Esophagus muscularis mucosa (tissue), 4 donors: ENCODE measurements at regions not wholly inside any gene's neighbourhood (a gene's known extent, or its start where the extent isn't known, plus 50 kb on each side); places are given as distances from the start of the nearest gene placed in this dataset.

Experiments used
- DNase-seq: peaks from one replicate; pipeline ENCODE4 v3.0.0-alpha.2; 2017; ENCODE audit errors: extremely low spot score
- H3K27ac ChIP-seq, 4 donors: fragments of 200-600 bp; sonication (generic); replicated peaks in 1 of 4; 1 replicate in 3 of 4; 2 replicates in 1 of 4; pipeline ENCODE4 v1.5.1; 2016 to 2019; ENCODE audit warnings: mild to moderate bottlenecking in 1 of 4
- H3K27me3 ChIP-seq, 4 donors: fragments of 200-600 bp; sonication (generic); one replicate each; pipeline versions ENCODE4 v1.5.1 to v1.6.0; 2016 to 2019
- H3K36me3 ChIP-seq, 4 donors: fragments of 200-600 bp; sonication (generic); one replicate each; pipeline ENCODE4 v1.5.1; 2016 to 2019
- H3K4me1 ChIP-seq, 4 donors: fragments of 200-600 bp; sonication (generic); one replicate each; pipeline ENCODE4 v1.5.1; 2016 to 2019
- H3K4me3 ChIP-seq, 4 donors: fragments of 200-600 bp; sonication (generic); 1 replicate in 2 of 4; 2 replicates in 2 of 4; pipeline ENCODE4 v1.5.1; 2016 to 2019; ENCODE audit warnings: mild to moderate bottlenecking in 4 of 4, moderate library complexity in 1 of 4
- H3K9me3 ChIP-seq, 4 donors: fragments of 200-600 bp; sonication (generic); 1 replicate in 3 of 4; 2 replicates in 1 of 4; pipeline ENCODE4 v1.5.1; 2016 to 2019
- CTCF ChIP-seq, 3 experiments: fragments of 200-600 bp in 2 of 3; fragments of 450-650 bp in 1 of 3; sonication (generic) in 2 of 3; IDR thresholded peaks; one replicate each; pipeline ENCODE4 v1.5.1; 2017 to 2019; ENCODE audit warnings: antibody characterized with exemption in 3 of 3, mild to moderate bottlenecking in 2 of 3, moderate library complexity in 1 of 3
- EP300 ChIP-seq: sonication (generic); formaldehyde crosslinking; IDR thresholded peaks from one replicate; pipeline ENCODE4 v1.6.1; 2017; ENCODE audit warnings: antibody characterized with exemption
- POLR2A ChIP-seq: fragments of 450-650 bp; IDR thresholded peaks from one replicate; pipeline ENCODE4 v1.6.1; 2017; ENCODE audit warnings: antibody characterized with exemption, moderate library complexity, mild to moderate bottlenecking, low read depth
- POLR2AphosphoS5 ChIP-seq, 2 donors: sonication (generic); formaldehyde crosslinking; IDR thresholded peaks; one replicate each; pipeline ENCODE4 v1.6.1; 2017; ENCODE audit warnings: antibody characterized with exemption in 2 of 2
- WGBS: methylation state at CpG from one replicate; pipeline ENCODE4 v1.1.5; 2018; 5-methylcytosine and 5-hydroxymethylcytosine counted together
- intact Hi-C: fragments of 100-400 bp; cut with DNase I; formaldehyde crosslinking; loops from one replicate; pipeline ENCODE4 v1.15.1; 2023

GRCh38 chr13:29939158-29939557, 88.7 kb upstream of the UBL3 start:
- Histone ChIP-seq H3K27ac (no peak overlapping the region), H3K27me3 (no peaks in the 10 kb centered on the region), H3K36me3 (no peaks in the 10 kb centered on the region), H3K9me3 (no peaks in the 10 kb centered on the region), H3K4me3 (no peak overlapping the region), H3K4me1 (no peaks in the 10 kb centered on the region)
- TF ChIP-seq POLR2AphosphoS5 (IDR thresholded peaks at IDR 0.05) (no peak), EP300 (no peak), CTCF (IDR thresholded peaks at IDR 0.05) (no peak), POLR2A (no peak)
- WGBS = 75% methylated on average over 5 of the region's 5 CpGs
- no peak for DNase-seq
- intact Hi-C loops = no loop called here

GRCh38 chr13:29937841-29938240, 87.4 kb upstream of the UBL3 start:
- Histone ChIP-seq H3K36me3 (no peaks in the 10 kb centered on the region), H3K4me3 (no peak overlapping the region), H3K27ac (no peak overlapping the region), H3K4me1 (no peaks in the 10 kb centered on the region), H3K27me3 (no peaks in the 10 kb centered on the region), H3K9me3 (no peaks in the 10 kb centered on the region)
- WGBS = 93% methylated on average over 4 of the region's 4 CpGs
- TF ChIP-seq POLR2A = no peak
- no peak for TF ChIP-seq CTCF (IDR thresholded peaks at IDR 0.05)
- TF ChIP-seq EP300 = no peak
- no peak for TF ChIP-seq POLR2AphosphoS5 (IDR thresholded peaks at IDR 0.05)
- intact Hi-C loops = no loop called here
- DNase-seq = no peak

GRCh38 chr13:29937379-29937778, 87.0 kb upstream of the UBL3 start:
- no peaks in the 10 kb centered on the region for H3K27me3 ChIP-seq
- no peak overlapping the region for H3K27ac ChIP-seq
- intact Hi-C loops = no loop called here
- no peaks in the 10 kb centered on the region for H3K4me1 ChIP-seq
- H3K4me3 ChIP-seq = no peak overlapping the region
- no peaks in the 10 kb centered on the region for H3K36me3 ChIP-seq
- DNase-seq = no peak
- no peak for TF ChIP-seq POLR2AphosphoS5 (IDR thresholded peaks at IDR 0.05)
- no peak for TF ChIP-seq EP300
- no peak for TF ChIP-seq POLR2A
- TF ChIP-seq CTCF (IDR thresholded peaks at IDR 0.05) = no peak
- H3K9me3 ChIP-seq = peaks cover 0 to under 1% (median 0%) of the 10 kb centered on the region in 4 donors
- WGBS = 86% methylated on average over 12 of the region's 12 CpGs

- TF ChIP-seq CTCF (IDR thresholded peaks at IDR 0.05) (no peak), POLR2AphosphoS5 (IDR thresholded peaks at IDR 0.05) (no peak), EP300 (no peak), POLR2A (no peak)
- no peak for DNase-seq
- H3K4me3 ChIP-seq = no peak overlapping the region
- no peaks in the 10 kb centered on the region for H3K36me3 ChIP-seq
- no peaks in the 10 kb centered on the region for H3K4me1 ChIP-seq
- H3K9me3 ChIP-seq = peaks cover 0 to 3% (median 0%) of the 10 kb centered on the region in 4 donors
- H3K27ac ChIP-seq = no peak overlapping the region
- intact Hi-C loops = no loop called here
- 97% methylated on average over 1 of the region's 1 CpG for WGBS
- no peaks in the 10 kb centered on the region for H3K27me3 ChIP-seq
Measured at GRCh38 chr13:29936956-29937355, 86.5 kb upstream of the UBL3 start.

GRCh38 chr13:29936051-29936813, 85.8 kb upstream of the UBL3 start:
- Histone ChIP-seq H3K9me3 (peaks cover 0 to 3% (median 0%) of the 10 kb centered on the region in 4 donors), H3K27me3 (no peaks in the 10 kb centered on the region), H3K36me3 (no peaks in the 10 kb centered on the region), H3K4me1 (no peaks in the 10 kb centered on the region), H3K4me3 (no peak overlapping the region), H3K27ac (no peak overlapping the region)
- TF ChIP-seq CTCF (IDR thresholded peaks at IDR 0.05) (no peak), EP300 (no peak), POLR2A (no peak), POLR2AphosphoS5 (IDR thresholded peaks at IDR 0.05) (no peak)
- WGBS = 45% methylated on average over 13 of the region's 13 CpGs
- intact Hi-C loops = no loop called here
- DNase-seq = no peak
